ENCODE measurements at regions not wholly inside any gene's neighbourhood (a gene's known extent, or its start where the extent isn't known, plus 50 kb on each side); places are given as distances from the start of the nearest gene placed in this dataset.

GRCh38 chr4:19386786-19387185 lies 864.9 kb upstream of the SLIT2 start:
- ChIA-PET POLR2A (no interaction called here), CTCF (no interaction called here)
- BruUV-seq (replicated peaks): no TSS peak
- no peak overlapping the region for H3K27ac Mint-ChIP-seq (ENCODE audit: unreplicated experiment)
- TF ChIP-seq CTCF (IDR thresholded peaks at IDR 0.05; ENCODE audit: insufficient read depth in 1 of 2, low read depth in 1 of 2, low read length in 1 of 2, severe bottlenecking in 1 of 2, unreplicated experiment in 1 of 2): no peak
- H3K36me3 ChIP-seq (ENCODE audit: control insufficient read depth, insufficient read depth, low read length): no peaks in the 10 kb centered on the region
- H3K9me3 ChIP-seq: no peaks in the 10 kb centered on the region
- H3K9me3 Mint-ChIP-seq (ENCODE audit: unreplicated experiment): peaks cover 17% of the 10 kb centered on the region
- no peak overlapping the region for H3K4me3 ChIP-seq (ENCODE audit: low read depth, low read length)
- H3K4me3 Mint-ChIP-seq (ENCODE audit: unreplicated experiment): no peak overlapping the region
- intact Hi-C loops (cut with micrococcal nuclease; ENCODE audit: unreplicated experiment): no loop called here
- DNase-seq: no peak
- H3K27me3 ChIP-seq (replicated peaks; ENCODE audit: control insufficient read depth, insufficient read depth, low read length): no peaks in the 10 kb centered on the region
- no peaks in the 10 kb centered on the region for H3K27me3 Mint-ChIP-seq (ENCODE audit: insufficient read depth, unreplicated experiment)
- H3K4me1 Mint-ChIP-seq (ENCODE audit: low read depth, unreplicated experiment): peaks cover 7% of the 10 kb centered on the region
- no peaks in the 10 kb centered on the region for H3K4me1 ChIP-seq
- H3K36me3 Mint-ChIP-seq (ENCODE audit: insufficient read depth, unreplicated experiment): no peaks in the 10 kb centered on the region

GRCh38 chr4:19382993-19383756 lies 868.5 kb upstream of the SLIT2 start:
- Mint-ChIP-seq H3K27me3 (ENCODE audit: insufficient read depth, unreplicated experiment) (no peaks in the 10 kb centered on the region), H3K4me3 (ENCODE audit: unreplicated experiment) (no peak overlapping the region), H3K4me1 (ENCODE audit: low read depth, unreplicated experiment) (peaks cover 7% of the 10 kb centered on the region), H3K36me3 (ENCODE audit: insufficient read depth, unreplicated experiment) (no peaks in the 10 kb centered on the region), H3K27ac (ENCODE audit: unreplicated experiment) (no peak overlapping the region), H3K9me3 (ENCODE audit: unreplicated experiment) (no peaks in the 10 kb centered on the region)
- no peak for TF ChIP-seq CTCF (IDR thresholded peaks at IDR 0.05; ENCODE audit: insufficient read depth in 1 of 2, low read depth in 1 of 2, low read length in 1 of 2, severe bottlenecking in 1 of 2, unreplicated experiment in 1 of 2)
- BruUV-seq (replicated peaks): no TSS peak
- Histone ChIP-seq H3K36me3 (ENCODE audit: control insufficient read depth, insufficient read depth, low read length) (no peaks in the 10 kb centered on the region), H3K9me3 (no peaks in the 10 kb centered on the region), H3K4me3 (ENCODE audit: low read depth, low read length) (no peak overlapping the region), H3K4me1 (no peaks in the 10 kb centered on the region), H3K27me3 (replicated peaks; ENCODE audit: control insufficient read depth, insufficient read depth, low read length) (no peaks in the 10 kb centered on the region)
- DNase-seq: no peak
- CTCF ChIA-PET: no interaction called here
- POLR2A ChIA-PET: no interaction called here
- intact Hi-C loops (cut with micrococcal nuclease; ENCODE audit: unreplicated experiment): no loop called here

- Mint-ChIP-seq H3K9me3 (ENCODE audit: unreplicated experiment) (no peaks in the 10 kb centered on the region), H3K27me3 (ENCODE audit: insufficient read depth, unreplicated experiment) (no peaks in the 10 kb centered on the region), H3K36me3 (ENCODE audit: insufficient read depth, unreplicated experiment) (no peaks in the 10 kb centered on the region), H3K27ac (ENCODE audit: unreplicated experiment) (no peak overlapping the region), H3K4me1 (ENCODE audit: low read depth, unreplicated experiment) (peaks cover 3% of the 10 kb centered on the region), H3K4me3 (ENCODE audit: unreplicated experiment) (no peak overlapping the region)
- BruUV-seq (replicated peaks): no TSS peak
- no peak for DNase-seq
- TF ChIP-seq CTCF (IDR thresholded peaks at IDR 0.05; ENCODE audit: insufficient read depth in 1 of 2, low read depth in 1 of 2, low read length in 1 of 2, severe bottlenecking in 1 of 2, unreplicated experiment in 1 of 2): no peak
- Histone ChIP-seq H3K4me3 (ENCODE audit: low read depth, low read length) (no peak overlapping the region), H3K36me3 (ENCODE audit: control insufficient read depth, insufficient read depth, low read length) (no peaks in the 10 kb centered on the region), H3K4me1 (peaks cover 1% of the 10 kb centered on the region), H3K9me3 (no peaks in the 10 kb centered on the region), H3K27me3 (replicated peaks; ENCODE audit: control insufficient read depth, insufficient read depth, low read length) (no peaks in the 10 kb centered on the region)
- CTCF ChIA-PET: no interaction called here
- POLR2A ChIA-PET: no interaction called here
- intact Hi-C loops (cut with micrococcal nuclease; ENCODE audit: unreplicated experiment): no loop called here
Observed at GRCh38 chr4:19381068-19381467, 870.6 kb upstream of the SLIT2 start.

All from Caco-2 (cell line).